GM12865 (cell line): ENCODE measurements at regions not wholly inside any gene's neighbourhood (a gene's known extent, or its start where the extent isn't known, plus 50 kb on each side); places are given as distances from the start of the nearest gene placed in this dataset.
A peak's percentile ranks its signal among the peaks of the same experiment; 100 is the strongest.

Source experiments
- DNase-seq: peaks from one replicate; pipeline ENCODE4 v3.0.0; 2010; ENCODE audit warnings: low read depth
- H3K4me3 ChIP-seq: 2 replicates; pipeline ENCODE4 v1.5.1; 2011; ENCODE audit warnings: mild to moderate bottlenecking, low read depth, low read length, control low read depth
- CTCF ChIP-seq: IDR thresholded peaks from 2 replicates; pipeline ENCODE4 v1.5.1; 2011; ENCODE audit warnings: low read length, control low read depth, low read depth, inconsistent platforms; ENCODE audit not compliant: insufficient read depth; ENCODE audit errors: missing control alignments

GRCh38 chr16:82476786-82477185 lies 150.0 kb upstream of the CDH13 start:
- DNase-seq: no peak
- H3K4me3 ChIP-seq: no peak overlapping the region
- no peak for TF ChIP-seq CTCF

GRCh38 chr16:82470620-82471152 lies 156.1 kb upstream of the CDH13 start:
- H3K4me3 ChIP-seq: no peak overlapping the region
- no peak for TF ChIP-seq CTCF
- no peak for DNase-seq

GRCh38 chr16:82470016-82470415 lies 156.8 kb upstream of the CDH13 start:
- no peak for TF ChIP-seq CTCF
- no peak for DNase-seq
- no peak overlapping the region for H3K4me3 ChIP-seq

- no peak for TF ChIP-seq CTCF
- DNase-seq: no peak
- H3K4me3 ChIP-seq: no peak overlapping the region
Observed at GRCh38 chr16:82464187-82464586, 162.6 kb upstream of the CDH13 start.

GRCh38 chr16:82460766-82461165 lies 166.0 kb upstream of the CDH13 start:
- H3K4me3 ChIP-seq: no peak overlapping the region
- no peak for DNase-seq

GRCh38 chr16:82459580-82460256 lies 167.1 kb upstream of the CDH13 start:
- DNase-seq: no peak
- no peak overlapping the region for H3K4me3 ChIP-seq
- TF ChIP-seq CTCF: no peak

More at GRCh38 chr16:82460766-82461165, 166.0 kb upstream of the CDH13 start:
- TF ChIP-seq CTCF: no peak

GRCh38 chr16:82456683-82457082 lies 170.1 kb upstream of the CDH13 start:
- peak; percentile 65 for DNase-seq
- no peak overlapping the region for H3K4me3 ChIP-seq
- peak; percentile 80 for TF ChIP-seq CTCF
